Endothelial cell of umbilical vein (primary cell): ENCODE measurements at regions not wholly inside any gene's neighbourhood (a gene's known extent, or its start where the extent isn't known, plus 50 kb on each side); places are given as distances from the start of the nearest gene placed in this dataset.

Experiments
- BruUV-seq: library from RNA; stranded (reverse); fragments of 400-500 nt; replicated peaks from 2 replicates; lab custom pipeline; 2021; lab: Mats Ljungman, UMichigan
- CTCF ChIA-PET: fragments of 300-600, 350-600 bp; sonication (Branson Sonifier 250); formaldehyde crosslinking; loops from one replicate; lab custom pipeline; 2021; ENCODE audit warnings: antibody characterized with exemption, inconsistent platforms; lab: Charles Lee
- POLR2A ChIA-PET: fragments of 300-600, 350-600 bp; sonication (Branson Sonifier 250); formaldehyde crosslinking; loops from one replicate; lab custom pipeline; 2021; ENCODE audit warnings: antibody characterized with exemption, inconsistent platforms; lab: Charles Lee
- DNase-seq: peaks from one replicate; pipeline ENCODE4 v3.0.0-alpha.2; 2011; ENCODE audit warnings: low read depth, low spot score
- FAIRE-seq: peaks from 2 replicates; lab custom pipeline; 2011; peaks lifted over from hg19 to GRCh38; lab: Jason Lieb, UNC
- H2AFZ ChIP-seq: 2 replicates; pipeline ENCODE4 v1.6.0; 2012; ENCODE audit warnings: low read depth, low read length, control low read depth, inconsistent platforms
- H3K27ac ChIP-seq: 2 replicates; pipeline ENCODE4 v1.5.1; 2011; ENCODE audit warnings: low read depth, mild to moderate bottlenecking, control low read depth, low read length, moderate library complexity; ENCODE audit not compliant: insufficient read depth
- H3K27me3 ChIP-seq, 2 experiments: 2 replicates each; pipeline versions ENCODE4 v1.6.0 to v1.6.1; 2011; ENCODE audit warnings: low read length in 2 of 2, mixed read lengths in 1 of 2; ENCODE audit not compliant: control insufficient read depth in 2 of 2, insufficient read depth in 2 of 2
- H3K36me3 ChIP-seq, 2 experiments: 2 replicates in 1 of 2; 3 replicates in 1 of 2; pipeline ENCODE4 v1.5.1; 2011; ENCODE audit warnings: low read length in 2 of 2, mild to moderate bottlenecking in 1 of 2, moderate library complexity in 1 of 2; ENCODE audit not compliant: control insufficient read depth in 2 of 2, insufficient read depth in 2 of 2; ENCODE audit errors: extremely low read depth in 1 of 2
- H3K4me1 ChIP-seq: 3 replicates; pipeline ENCODE4 v1.5.1; 2011; ENCODE audit warnings: mild to moderate bottlenecking, low read length; ENCODE audit not compliant: control insufficient read depth, insufficient read depth; ENCODE audit errors: extremely low read depth
- H3K4me2 ChIP-seq: 2 replicates; pipeline ENCODE4 v1.6.1; 2011; ENCODE audit warnings: low read length, control low read depth, mixed read lengths; ENCODE audit not compliant: insufficient read depth
- H3K4me3 ChIP-seq, 3 experiments: fragments of 200-600 bp in 1 of 3; sonication (generic), shearing (Covaris generic) in 1 of 3; replicated peaks in 1 of 3; 2 replicates each; pipeline ENCODE4 v1.5.1; 2011 to 2016; ENCODE audit warnings: control low read depth in 3 of 3, low read length in 3 of 3, mild to moderate bottlenecking in 2 of 3, inconsistent platforms in 1 of 3, low read depth in 1 of 3, moderate library complexity in 1 of 3; ENCODE audit not compliant: insufficient read depth in 1 of 3
- H3K79me2 ChIP-seq: 2 replicates; pipeline ENCODE4 v1.6.0; 2012; ENCODE audit warnings: low read length, inconsistent platforms; ENCODE audit not compliant: control insufficient read depth, insufficient read depth
- H3K9ac ChIP-seq: replicated peaks from 2 replicates; pipeline ENCODE3; 2011; ENCODE audit warnings: low read length, control low read depth; ENCODE audit not compliant: insufficient read depth; ENCODE audit errors: extremely low read depth
- H3K9me1 ChIP-seq: replicated peaks from 3 replicates; pipeline ENCODE4 v1.6.0; 2011; ENCODE audit warnings: mild to moderate bottlenecking, low read length; ENCODE audit not compliant: control insufficient read depth, insufficient read depth; ENCODE audit errors: extremely low read depth
- H3K9me3 ChIP-seq: replicated peaks from 2 replicates; pipeline ENCODE4 v1.5.1; 2012; ENCODE audit warnings: low read length, inconsistent platforms; ENCODE audit not compliant: control insufficient read depth, insufficient read depth
- H4K20me1 ChIP-seq: replicated peaks from 2 replicates; pipeline ENCODE3; 2011; ENCODE audit warnings: mild to moderate bottlenecking, low read length; ENCODE audit not compliant: control insufficient read depth, insufficient read depth; ENCODE audit errors: extremely low read depth
- EZH2 ChIP-seq: IDR thresholded peaks from 2 replicates; pipeline ENCODE4 v1.6.1; 2012; ENCODE audit warnings: borderline replicate concordance, low read depth, mild to moderate bottlenecking, moderate library complexity, low read length, inconsistent platforms; ENCODE audit not compliant: severe bottlenecking
- FOS ChIP-seq: IDR thresholded peaks from 2 replicates; pipeline ENCODE4 v1.6.1; 2011; ENCODE audit warnings: mild to moderate bottlenecking, low read length, moderate library complexity, borderline replicate concordance; ENCODE audit not compliant: insufficient read depth
- GATA2 ChIP-seq: IDR thresholded peaks from 2 replicates; pipeline ENCODE4 v1.7.0; 2011; ENCODE audit warnings: low read depth, mild to moderate bottlenecking, moderate library complexity, mixed read lengths, low read length; ENCODE audit not compliant: insufficient read length, insufficient read depth
- JUN ChIP-seq: IDR thresholded peaks from 2 replicates; pipeline ENCODE4 v1.6.1; 2011; ENCODE audit warnings: borderline replicate concordance, low read depth; ENCODE audit not compliant: insufficient read length, insufficient read depth
- MYC ChIP-seq: IDR thresholded peaks from one replicate; pipeline ENCODE4 v1.6.1; 2011; ENCODE audit warnings: mild to moderate bottlenecking, low read depth, low read length
- POLR2A ChIP-seq: IDR thresholded peaks from 2 replicates; pipeline ENCODE4 v1.6.1; 2012; ENCODE audit warnings: low read depth, mild to moderate bottlenecking, control low read depth, low read length
- dilution Hi-C: fragments of 300-500 bp; cut with MboI; formaldehyde crosslinking; loops from one replicate; pipeline ENCODE4 v1.15.0; 2019; ENCODE audit warnings: low sequenced_read_pairs; ENCODE audit not compliant: extremely low pct_ligation_motif_present
- intact Hi-C: fragments of 100-400 bp; cut with micrococcal nuclease; formaldehyde crosslinking; loops from one replicate; pipeline ENCODE4 v1.10.0; 2022
- TF ChIP-seq, protein P1 (sequence below): IDR thresholded peaks from 2 replicates; pipeline ENCODE4 v1.6.1; 2011; ENCODE audit not compliant: insufficient read depth, insufficient read length
- TF ChIP-seq, protein P2 (sequence below), 2 donors: IDR thresholded peaks; 1 replicate in 1 of 2; 2 replicates in 1 of 2; pipeline ENCODE4 v1.5.1; 2011; ENCODE audit warnings: low read length in 2 of 2, mild to moderate bottlenecking in 2 of 2, moderate library complexity in 2 of 2, control low read depth in 1 of 2, inconsistent platforms in 1 of 2, low read depth in 1 of 2; ENCODE audit not compliant: insufficient read depth in 1 of 2; ENCODE audit errors: extremely low read depth in 1 of 2

DNA sequence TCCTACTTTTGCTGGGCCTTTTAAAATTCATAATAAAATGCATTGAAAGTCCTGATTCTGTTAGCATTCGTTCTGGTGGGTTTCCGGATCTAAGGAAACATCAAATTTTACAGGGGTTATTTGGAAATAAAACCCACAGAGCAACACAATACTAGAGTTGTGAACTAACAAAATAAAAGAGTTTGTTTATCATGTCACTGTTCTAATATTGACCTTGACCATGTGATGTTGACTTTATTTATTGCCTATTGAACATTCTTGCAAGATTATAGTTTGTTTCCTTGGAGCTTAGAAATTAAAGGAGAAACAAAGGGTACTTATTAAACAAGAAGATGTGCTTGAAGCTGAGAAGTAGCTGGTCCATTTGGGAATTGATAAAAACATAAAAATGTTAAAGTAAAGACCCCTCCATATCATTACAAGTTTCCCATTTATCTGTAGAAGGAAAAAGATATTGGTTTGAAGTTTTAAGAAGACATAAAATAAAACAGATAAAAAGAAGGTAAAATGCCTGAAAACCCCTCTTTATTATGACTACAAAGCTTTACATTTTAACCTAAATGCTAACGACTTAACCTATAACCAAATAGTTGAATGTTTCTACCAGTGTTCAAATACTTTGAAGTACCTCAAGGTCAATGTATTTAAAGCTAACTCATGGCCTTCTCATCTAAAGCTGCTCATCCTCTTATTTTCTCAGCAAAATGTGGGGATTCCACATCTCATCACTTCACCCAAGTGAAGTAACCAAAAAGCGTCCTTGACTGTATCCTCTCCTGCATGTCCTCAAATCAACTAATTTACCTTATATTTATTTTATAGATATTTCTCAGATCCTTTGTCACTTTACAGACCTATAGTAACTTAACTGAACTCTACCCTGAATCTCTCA is 179.6 kb downstream of the GASK1B start:
- ChIA-PET CTCF (interaction anchor here (0.6 to 1.8 kb wide), 10 partner anchors 15 to 266 kb away, joined by 3 to 29 read pairs (median 4); no protein-coding TSS in a partner anchor), POLR2A (interaction anchor here (0.6 kb wide), 1 partner anchor 80 kb away, joined by 9 read pairs; no protein-coding TSS in a partner anchor)
- dilution Hi-C loops, result no loop called here
- Histone ChIP-seq H3K27me3 (no peaks in the 10 kb centered on the region), H3K4me1 (peaks cover 39% of the 10 kb centered on the region), H3K9me1 (no peaks in the 10 kb centered on the region), H3K36me3 (no peaks in the 10 kb centered on the region), H3K9ac (peak overlapping the region; percentile 60), H4K20me1 (no peaks in the 10 kb centered on the region), H3K4me2 (peak overlapping the region; percentile 73), H3K27ac (peak overlapping the region; percentile 32), H3K79me2 (no peaks in the 10 kb centered on the region), H3K4me3 (no peak overlapping the region), H2AFZ (no peak overlapping the region), H3K9me3 (no peaks in the 10 kb centered on the region)
- intact Hi-C loops, result loop anchor here (1.0 to 10.0 kb wide), 10 partner anchors 14 to 632 kb away; no protein-coding TSS in a partner anchor
- FAIRE-seq (no peak), DNase-seq (peak; percentile 38)
- TF ChIP-seq POLR2A (no peak), JUN (no peak), MYC (no peak), EZH2 (no peak), FOS (no peak), GATA2 (no peak)
- TF ChIP-seq, protein P1, sequence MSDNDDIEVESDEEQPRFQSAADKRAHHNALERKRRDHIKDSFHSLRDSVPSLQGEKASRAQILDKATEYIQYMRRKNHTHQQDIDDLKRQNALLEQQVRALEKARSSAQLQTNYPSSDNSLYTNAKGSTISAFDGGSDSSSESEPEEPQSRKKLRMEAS, result no peak
- TF ChIP-seq, protein P2, sequence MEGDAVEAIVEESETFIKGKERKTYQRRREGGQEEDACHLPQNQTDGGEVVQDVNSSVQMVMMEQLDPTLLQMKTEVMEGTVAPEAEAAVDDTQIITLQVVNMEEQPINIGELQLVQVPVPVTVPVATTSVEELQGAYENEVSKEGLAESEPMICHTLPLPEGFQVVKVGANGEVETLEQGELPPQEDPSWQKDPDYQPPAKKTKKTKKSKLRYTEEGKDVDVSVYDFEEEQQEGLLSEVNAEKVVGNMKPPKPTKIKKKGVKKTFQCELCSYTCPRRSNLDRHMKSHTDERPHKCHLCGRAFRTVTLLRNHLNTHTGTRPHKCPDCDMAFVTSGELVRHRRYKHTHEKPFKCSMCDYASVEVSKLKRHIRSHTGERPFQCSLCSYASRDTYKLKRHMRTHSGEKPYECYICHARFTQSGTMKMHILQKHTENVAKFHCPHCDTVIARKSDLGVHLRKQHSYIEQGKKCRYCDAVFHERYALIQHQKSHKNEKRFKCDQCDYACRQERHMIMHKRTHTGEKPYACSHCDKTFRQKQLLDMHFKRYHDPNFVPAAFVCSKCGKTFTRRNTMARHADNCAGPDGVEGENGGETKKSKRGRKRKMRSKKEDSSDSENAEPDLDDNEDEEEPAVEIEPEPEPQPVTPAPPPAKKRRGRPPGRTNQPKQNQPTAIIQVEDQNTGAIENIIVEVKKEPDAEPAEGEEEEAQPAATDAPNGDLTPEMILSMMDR (IDR thresholded peaks at IDR 0.05; ENCODE audit: extremely low read depth in 1 of 2, insufficient read depth in 1 of 2, low read depth in 1 of 2, low read length in 2 of 2), result no peak
- BruUV-seq, result no TSS peak
